ENCODE measurements at regions not wholly inside any gene's neighbourhood (a gene's known extent, or its start where the extent isn't known, plus 50 kb on each side); places are given as distances from the start of the nearest gene placed in this dataset.
"Not testable (repeated sequence)": the region's sequence is repeated elsewhere in the genome, so short reads cannot be mapped to it uniquely, and the experiment has no call there.

- no peak for DNase-seq
Observed at GRCh38 chr2:107473150-107473549, 353.5 kb upstream of the RGPD4 start.

GRCh38 chr2:107475859-107476258 lies 350.8 kb upstream of the RGPD4 start:
- no peak for DNase-seq

- no peak for DNase-seq
Observed at GRCh38 chr2:107502539-107502938, 324.2 kb upstream of the RGPD4 start.

GRCh38 chr2:107511970-107512789 lies 314.5 kb upstream of the RGPD4 start:
- no peak for DNase-seq

- no peak for DNase-seq
Observed at GRCh38 chr2:107525406-107525805, 301.3 kb upstream of the RGPD4 start.

- DNase-seq: peak; percentile 67
Observed at GRCh38 chr2:107529146-107529545, 297.5 kb upstream of the RGPD4 start.

- DNase-seq: no peak
Observed at GRCh38 chr2:107530046-107530445, 296.6 kb upstream of the RGPD4 start.

- no peak for DNase-seq
Observed at GRCh38 chr2:107534926-107535325, 291.8 kb upstream of the RGPD4 start.

- not testable (repeated sequence) for DNase-seq
Observed at GRCh38 chr2:107535905-107536689, 290.6 kb upstream of the RGPD4 start.

- DNase-seq: no peak
Observed at GRCh38 chr2:107542314-107542740, 284.4 kb upstream of the RGPD4 start.

GRCh38 chr2:107543793-107544192 lies 282.9 kb upstream of the RGPD4 start:
- DNase-seq: no peak

- no peak for DNase-seq
Observed at GRCh38 chr2:107545066-107545465, 281.6 kb upstream of the RGPD4 start.

GRCh38 chr2:107545851-107546250 lies 280.8 kb upstream of the RGPD4 start:
- no peak for DNase-seq

- DNase-seq: no peak
Observed at GRCh38 chr2:107548216-107548615, 278.5 kb upstream of the RGPD4 start.

- no peak for DNase-seq
Observed at GRCh38 chr2:107553046-107553445, 273.6 kb upstream of the RGPD4 start.

- no peak for DNase-seq
Observed at GRCh38 chr2:107553539-107553938, 273.2 kb upstream of the RGPD4 start.

- no peak for DNase-seq
Observed at GRCh38 chr2:107556038-107556627, 270.6 kb upstream of the RGPD4 start.

GRCh38 chr2:107558295-107558694 lies 268.4 kb upstream of the RGPD4 start:
- DNase-seq: no peak

GRCh38 chr2:107569496-107569895 lies 257.2 kb upstream of the RGPD4 start:
- no peak for DNase-seq

GRCh38 chr2:107570876-107571275 lies 255.8 kb upstream of the RGPD4 start:
- no peak for DNase-seq

GRCh38 chr2:107572890-107573289 lies 253.8 kb upstream of the RGPD4 start:
- not testable (repeated sequence) for DNase-seq

- no peak for DNase-seq
Observed at GRCh38 chr2:107576991-107577390, 249.7 kb upstream of the RGPD4 start.

GRCh38 chr2:107582487-107582886 lies 244.2 kb upstream of the RGPD4 start:
- DNase-seq: no peak

GRCh38 chr2:107584577-107584976 lies 242.1 kb upstream of the RGPD4 start:
- DNase-seq: no peak

Measured in right forelimb (tissue), 1 donor.